HepG2 (cell line): ENCODE measurements at regions not wholly inside any gene's neighbourhood (a gene's known extent, or its start where the extent isn't known, plus 50 kb on each side); places are given as distances from the start of the nearest gene placed in this dataset.
"Not testable (repeated sequence)": the region's sequence is repeated elsewhere in the genome, so short reads cannot be mapped to it uniquely, and the experiment has no call there.

Experiments
- BCL6 ChIP-seq: IDR thresholded peaks from 2 replicates; pipeline ENCODE4 v1.6.1; 2016; ENCODE audit warnings: missing genetic modification reagents, missing compliant biosample characterization
- CBFB ChIP-seq: sonication (generic); formaldehyde crosslinking; IDR thresholded peaks from 2 replicates; pipeline ENCODE4 v1.4.0; 2020; ENCODE audit warnings: missing genetic modification reagents
- CREM ChIP-seq, 2 experiments: sonication (generic) in 1 of 2; formaldehyde crosslinking in 1 of 2; IDR thresholded peaks; 2 replicates each; pipeline versions ENCODE4 v1.4.0 to v1.6.1; 2016 to 2020; ENCODE audit warnings: antibody characterized with exemption in 1 of 2, mild to moderate bottlenecking in 1 of 2, missing genetic modification reagents in 1 of 2
- ETV5 ChIP-seq: IDR thresholded peaks from 2 replicates; pipeline ENCODE4 v1.6.1; 2018; ENCODE audit warnings: missing biosample characterization, missing genetic modification reagents, inconsistent platforms, borderline replicate concordance
- RCOR2 ChIP-seq: IDR thresholded peaks from 2 replicates; pipeline ENCODE4 v1.6.1; 2016; ENCODE audit warnings: missing biosample characterization, missing genetic modification reagents
- ZNF225 ChIP-seq: sonication (generic); formaldehyde crosslinking; IDR thresholded peaks from 2 replicates; pipeline ENCODE4 v1.4.0; 2020; ENCODE audit warnings: mild to moderate bottlenecking, missing genetic modification reagents
- TF ChIP-seq, protein P1 (sequence below): sonication (generic); formaldehyde crosslinking; IDR thresholded peaks from 2 replicates; pipeline ENCODE4 v1.5.0; 2020; ENCODE audit warnings: mild to moderate bottlenecking, missing genetic modification reagents, moderate library complexity
- TF ChIP-seq, protein P2 (sequence below): sonication (generic); formaldehyde crosslinking; IDR thresholded peaks from 2 replicates; pipeline ENCODE4 v1.4.0; 2020; ENCODE audit warnings: mild to moderate bottlenecking, low read depth, missing genetic modification reagents

- TF ChIP-seq, protein P1, sequence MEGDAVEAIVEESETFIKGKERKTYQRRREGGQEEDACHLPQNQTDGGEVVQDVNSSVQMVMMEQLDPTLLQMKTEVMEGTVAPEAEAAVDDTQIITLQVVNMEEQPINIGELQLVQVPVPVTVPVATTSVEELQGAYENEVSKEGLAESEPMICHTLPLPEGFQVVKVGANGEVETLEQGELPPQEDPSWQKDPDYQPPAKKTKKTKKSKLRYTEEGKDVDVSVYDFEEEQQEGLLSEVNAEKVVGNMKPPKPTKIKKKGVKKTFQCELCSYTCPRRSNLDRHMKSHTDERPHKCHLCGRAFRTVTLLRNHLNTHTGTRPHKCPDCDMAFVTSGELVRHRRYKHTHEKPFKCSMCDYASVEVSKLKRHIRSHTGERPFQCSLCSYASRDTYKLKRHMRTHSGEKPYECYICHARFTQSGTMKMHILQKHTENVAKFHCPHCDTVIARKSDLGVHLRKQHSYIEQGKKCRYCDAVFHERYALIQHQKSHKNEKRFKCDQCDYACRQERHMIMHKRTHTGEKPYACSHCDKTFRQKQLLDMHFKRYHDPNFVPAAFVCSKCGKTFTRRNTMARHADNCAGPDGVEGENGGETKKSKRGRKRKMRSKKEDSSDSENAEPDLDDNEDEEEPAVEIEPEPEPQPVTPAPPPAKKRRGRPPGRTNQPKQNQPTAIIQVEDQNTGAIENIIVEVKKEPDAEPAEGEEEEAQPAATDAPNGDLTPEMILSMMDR (CRISPR knock-in tag), result not testable (repeated sequence)
- TF ChIP-seq CREM (IDR thresholded peaks at IDR 0.05); CREM (CRISPR knock-in tag; IDR thresholded peaks at IDR 0.05); ZNF225; CBFB (CRISPR knock-in tag); RCOR2 (CRISPR knock-in tag); ETV5 (CRISPR knock-in tag); BCL6 (CRISPR knock-in tag): not testable (repeated sequence)
- TF ChIP-seq, protein P2, sequence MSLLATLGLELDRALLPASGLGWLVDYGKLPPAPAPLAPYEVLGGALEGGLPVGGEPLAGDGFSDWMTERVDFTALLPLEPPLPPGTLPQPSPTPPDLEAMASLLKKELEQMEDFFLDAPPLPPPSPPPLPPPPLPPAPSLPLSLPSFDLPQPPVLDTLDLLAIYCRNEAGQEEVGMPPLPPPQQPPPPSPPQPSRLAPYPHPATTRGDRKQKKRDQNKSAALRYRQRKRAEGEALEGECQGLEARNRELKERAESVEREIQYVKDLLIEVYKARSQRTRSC (CRISPR knock-in tag), result not testable (repeated sequence)
Measured at GRCh38 chr2:242018416-242018815, 148.9 kb downstream of the RTP5 start.
